B cell (primary cell): ENCODE measurements at regions not wholly inside any gene's neighbourhood (a gene's known extent, or its start where the extent isn't known, plus 50 kb on each side); places are given as distances from the start of the nearest gene placed in this dataset.

Experiments used
- ATAC-seq: fragments of 200-7000 bp; cut with Tn5 transposase; one replicate; pipeline ENCODE4 v1.10.0; 2021; ENCODE audit warnings: low read depth, mild to moderate bottlenecking, moderate number of reproducible peaks, moderate library complexity
- CTCF ChIA-PET: fragments of 350-600 bp; sonication (Branson Sonifier 250); formaldehyde crosslinking; loops from one replicate; lab custom pipeline; 2021; ENCODE audit warnings: antibody characterized with exemption, inconsistent platforms; lab: Charles Lee
- POLR2A ChIA-PET: fragments of 350-600 bp; sonication (Branson Sonifier 250); formaldehyde crosslinking; loops from one replicate; lab custom pipeline; 2021; ENCODE audit warnings: antibody characterized with exemption; lab: Charles Lee
- DNase-seq: peaks from one replicate; pipeline ENCODE4 v3.0.0; 2013
- H2AFZ ChIP-seq: 2 replicates; pipeline ENCODE4 v1.6.1; 2012; ENCODE audit warnings: mild to moderate bottlenecking, low read depth, low read length; ENCODE audit not compliant: insufficient read depth, poor library complexity, severe bottlenecking
- H3K27ac ChIP-seq, 2 donors: 1 replicate in 1 of 2; 2 replicates in 1 of 2; pipeline ENCODE4 v1.5.1; 2012 to 2013; ENCODE audit warnings: low read length in 2 of 2, mild to moderate bottlenecking in 2 of 2, moderate library complexity in 1 of 2
- H3K27me3 ChIP-seq, 4 experiments: fragments of 200-600 bp in 1 of 4; sonication (generic) in 1 of 4; replicated peaks in 1 of 4; 1 replicate in 2 of 4; 2 replicates in 2 of 4; pipeline versions ENCODE4 v1.6.1 to v1.7.0; 2013 to 2016; ENCODE audit warnings: low read length in 3 of 4, mild to moderate bottlenecking in 2 of 4, mixed read lengths in 1 of 4, moderate library complexity in 1 of 4; ENCODE audit not compliant: insufficient read depth in 4 of 4, control insufficient read depth in 3 of 4; ENCODE audit errors: control extremely low read depth in 1 of 4
- H3K36me3 ChIP-seq, 2 experiments: replicated peaks in 1 of 2; 1 replicate in 1 of 2; 2 replicates in 1 of 2; pipeline versions ENCODE4 v1.6.1 to v1.7.1; 2013; ENCODE audit warnings: low read length in 1 of 2; ENCODE audit not compliant: insufficient read depth in 2 of 2, control insufficient read depth in 1 of 2; ENCODE audit errors: control extremely low read depth in 1 of 2, extremely low read depth in 1 of 2
- H3K4me1 ChIP-seq, 2 donors: fragments of 200-600 bp in 1 of 2; sonication (generic) in 1 of 2; 1 replicate in 1 of 2; 2 replicates in 1 of 2; pipeline versions ENCODE4 v1.5.1 to v1.6.1; 2013 to 2017; ENCODE audit warnings: low read length in 2 of 2; ENCODE audit not compliant: control insufficient read depth in 2 of 2, insufficient read depth in 2 of 2
- H3K4me2 ChIP-seq: replicated peaks from 2 replicates; pipeline ENCODE3; 2012; ENCODE audit warnings: mild to moderate bottlenecking, low read depth, low read length; ENCODE audit not compliant: poor library complexity, severe bottlenecking
- H3K4me3 ChIP-seq, 5 experiments: fragments of 200-600 bp in 1 of 5; sonication (generic) in 1 of 5; 1 replicate in 3 of 5; 2 replicates in 2 of 5; pipeline versions ENCODE4 v1.5.1 to v1.7.0; 2011 to 2016; ENCODE audit warnings: low read length in 4 of 5, mild to moderate bottlenecking in 4 of 5, low read depth in 2 of 5, control low read depth in 1 of 5, moderate library complexity in 1 of 5; ENCODE audit not compliant: insufficient read depth in 1 of 5; ENCODE audit errors: control extremely low read depth in 1 of 5, extremely low read depth in 1 of 5
- H3K79me2 ChIP-seq: fragments of 200-600 bp; sonication (generic); one replicate; pipeline ENCODE4 v1.6.0; 2016; ENCODE audit warnings: low read length; ENCODE audit not compliant: control insufficient read depth, insufficient read depth
- H3K9ac ChIP-seq: fragments of 200-600 bp; sonication (generic); 2 replicates; pipeline ENCODE4 v1.6.1; 2017; ENCODE audit warnings: mild to moderate bottlenecking, low read length, moderate library complexity
- H3K9me3 ChIP-seq, 3 donors: one replicate each; pipeline versions ENCODE4 v1.6.1 to v1.7.1; 2013; ENCODE audit warnings: low read length in 2 of 3; ENCODE audit not compliant: control insufficient read depth in 2 of 3, insufficient read depth in 1 of 3; ENCODE audit errors: control extremely low read depth in 1 of 3
- H4K20me1 ChIP-seq: 2 replicates; pipeline ENCODE4 v1.6.0; 2012; ENCODE audit warnings: mild to moderate bottlenecking, low read length; ENCODE audit not compliant: insufficient read depth, control insufficient read depth, poor library complexity, severe bottlenecking
- H3K27ac Mint-ChIP-seq: one replicate; pipeline ENCODE4 v1.8.0; 2021; ENCODE audit warnings: mixed read lengths
- H3K27me3 Mint-ChIP-seq: one replicate; pipeline ENCODE4 v1.8.0; 2021; ENCODE audit warnings: mixed read lengths
- H3K4me1 Mint-ChIP-seq: one replicate; pipeline ENCODE4 v1.8.0; 2021; ENCODE audit warnings: mixed read lengths
- H3K4me3 Mint-ChIP-seq: one replicate; pipeline ENCODE4 v1.8.0; 2021; ENCODE audit warnings: mixed read lengths
- H3K9me3 Mint-ChIP-seq: one replicate; pipeline ENCODE4 v1.8.0; 2022; ENCODE audit warnings: mixed read lengths; ENCODE audit not compliant: insufficient read depth
- EZH2 ChIP-seq: IDR thresholded peaks from 2 replicates; pipeline ENCODE4 v1.6.1; 2012; ENCODE audit warnings: borderline replicate concordance, low read depth, mild to moderate bottlenecking, moderate library complexity, low read length; ENCODE audit not compliant: insufficient read depth, poor library complexity, severe bottlenecking
- WGBS: methylation state at CpG from one replicate; pipeline ENCODE4 v1.1.5; 2013; ENCODE audit warnings: missing lambda C conversion rate; ENCODE audit not compliant: insufficient coverage; 5-methylcytosine and 5-hydroxymethylcytosine counted together
- intact Hi-C: fragments of 100-400 bp; cut with micrococcal nuclease; formaldehyde crosslinking; loops from one replicate; pipeline ENCODE4 v1.10.0; 2022
- TF ChIP-seq, protein P1 (sequence below): fragments of 200-600 bp; IDR thresholded peaks from one replicate; pipeline ENCODE4 v1.8.0; 2022; ENCODE audit warnings: antibody characterized with exemption, mild to moderate bottlenecking

DNA sequence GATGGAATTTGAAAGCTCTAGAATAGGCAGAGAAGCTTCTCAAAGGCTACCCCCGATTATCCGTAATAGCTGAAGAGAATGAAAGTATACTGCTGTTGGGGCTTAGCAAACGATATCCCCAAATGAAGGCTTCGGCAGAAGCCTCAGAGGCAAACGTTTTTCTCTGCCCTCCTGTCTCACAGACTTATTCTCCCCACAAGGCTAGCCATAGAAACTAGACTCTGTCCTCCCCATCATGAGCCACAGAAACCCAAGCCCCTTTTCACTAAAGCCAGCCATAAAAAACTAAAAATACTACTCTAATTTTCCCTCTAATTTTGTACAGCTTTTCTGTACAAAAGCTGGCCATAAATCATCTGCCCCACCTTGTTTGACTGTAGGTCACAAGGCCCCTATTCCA is 413.4 kb upstream of the CFAP20DC start:
- TF ChIP-seq, protein P1, sequence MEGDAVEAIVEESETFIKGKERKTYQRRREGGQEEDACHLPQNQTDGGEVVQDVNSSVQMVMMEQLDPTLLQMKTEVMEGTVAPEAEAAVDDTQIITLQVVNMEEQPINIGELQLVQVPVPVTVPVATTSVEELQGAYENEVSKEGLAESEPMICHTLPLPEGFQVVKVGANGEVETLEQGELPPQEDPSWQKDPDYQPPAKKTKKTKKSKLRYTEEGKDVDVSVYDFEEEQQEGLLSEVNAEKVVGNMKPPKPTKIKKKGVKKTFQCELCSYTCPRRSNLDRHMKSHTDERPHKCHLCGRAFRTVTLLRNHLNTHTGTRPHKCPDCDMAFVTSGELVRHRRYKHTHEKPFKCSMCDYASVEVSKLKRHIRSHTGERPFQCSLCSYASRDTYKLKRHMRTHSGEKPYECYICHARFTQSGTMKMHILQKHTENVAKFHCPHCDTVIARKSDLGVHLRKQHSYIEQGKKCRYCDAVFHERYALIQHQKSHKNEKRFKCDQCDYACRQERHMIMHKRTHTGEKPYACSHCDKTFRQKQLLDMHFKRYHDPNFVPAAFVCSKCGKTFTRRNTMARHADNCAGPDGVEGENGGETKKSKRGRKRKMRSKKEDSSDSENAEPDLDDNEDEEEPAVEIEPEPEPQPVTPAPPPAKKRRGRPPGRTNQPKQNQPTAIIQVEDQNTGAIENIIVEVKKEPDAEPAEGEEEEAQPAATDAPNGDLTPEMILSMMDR: no peak
- no peak for TF ChIP-seq EZH2

DNA sequence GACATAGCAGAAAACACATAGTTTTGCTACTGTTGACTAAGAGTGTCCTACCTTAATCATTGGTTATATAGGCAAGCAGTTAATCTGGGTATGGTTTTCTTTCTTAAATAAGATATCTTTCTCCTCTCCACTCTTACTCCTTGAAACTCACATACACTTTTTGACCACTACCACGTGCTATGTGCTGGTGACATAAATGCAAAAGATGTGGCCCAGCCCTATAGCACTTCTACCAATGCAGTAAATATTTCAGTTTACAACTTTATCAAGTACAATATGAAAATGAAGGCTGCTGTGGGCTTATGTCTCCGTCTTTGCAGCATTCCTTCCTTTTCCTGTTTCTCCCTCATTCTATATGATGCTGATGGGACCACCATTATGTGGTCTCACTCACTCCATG is 410.2 kb upstream of the CFAP20DC start:
- H3K27ac ChIP-seq: no peak overlapping the region
- H3K4me3 ChIP-seq: no peak overlapping the region
- no peak overlapping the region for H3K9ac ChIP-seq
- DNase-seq (no peak), ATAC-seq (no peak)
- H2AFZ ChIP-seq: no peak overlapping the region
- intact Hi-C loops: no loop called here
- H3K9me3 ChIP-seq: peaks cover 0 to 2% (median 0%) of the 10 kb centered on the region in 3 donors
- H3K79me2 ChIP-seq: no peaks in the 10 kb centered on the region
- no peaks in the 10 kb centered on the region for H3K4me1 Mint-ChIP-seq
- no peaks in the 10 kb centered on the region for H3K27me3 ChIP-seq
- ChIA-PET CTCF (no interaction called here), POLR2A (no interaction called here)
- no peak overlapping the region for H3K4me3 Mint-ChIP-seq
- no peaks in the 10 kb centered on the region for H4K20me1 ChIP-seq
- WGBS: 100% methylated on average over 1 of the region's 2 CpGs
- no peaks in the 10 kb centered on the region for H3K27me3 Mint-ChIP-seq
- H3K4me2 ChIP-seq: no peak overlapping the region
- H3K4me1 ChIP-seq: no peaks in the 10 kb centered on the region
- TF ChIP-seq, protein P1: no peak
- TF ChIP-seq EZH2: no peak
- H3K9me3 Mint-ChIP-seq: peaks cover 2% of the 10 kb centered on the region
- H3K27ac Mint-ChIP-seq: no peak overlapping the region
- no peaks in the 10 kb centered on the region for H3K36me3 ChIP-seq

More for the DNA sequence above, 413.4 kb upstream of the CFAP20DC start:
- Mint-ChIP-seq H3K4me3 (no peak overlapping the region), H3K4me1 (peaks cover 3% of the 10 kb centered on the region), H3K27me3 (no peaks in the 10 kb centered on the region), H3K27ac (no peak overlapping the region), H3K9me3 (peaks cover 2% of the 10 kb centered on the region)
- Histone ChIP-seq H3K9me3 (peaks cover 0 to 2% (median 0%) of the 10 kb centered on the region in 3 donors), H3K27ac (no peak overlapping the region), H3K4me1 (no peaks in the 10 kb centered on the region), H4K20me1 (no peaks in the 10 kb centered on the region), H2AFZ (no peak overlapping the region), H3K79me2 (no peaks in the 10 kb centered on the region), H3K4me3 (no peak overlapping the region), H3K9ac (no peak overlapping the region), H3K36me3 (no peaks in the 10 kb centered on the region), H3K27me3 (no peaks in the 10 kb centered on the region), H3K4me2 (no peak overlapping the region)
- ChIA-PET CTCF (no interaction called here), POLR2A (no interaction called here)
- ATAC-seq (no peak), DNase-seq (no peak)
- intact Hi-C loops: no loop called here
- 91% methylated on average over 3 of the region's 5 CpGs for WGBS
